SJSA1 (cell line): ENCODE measurements at regions not wholly inside any gene's neighbourhood (a gene's known extent, or its start where the extent isn't known, plus 50 kb on each side); places are given as distances from the start of the nearest gene placed in this dataset.

Source experiments
- DNase-seq, 2 experiments: peaks; one replicate each; pipeline ENCODE4 v3.0.0-alpha.2; 2015 to 2020; ENCODE audit warnings: low spot score in 2 of 2, low read depth in 1 of 2
- H3K27ac ChIP-seq: fragments of 250-450 bp; sonication (Bioruptor Pico); 2 replicates; pipeline ENCODE4 v1.5.1; 2020; ENCODE audit warnings: mild to moderate bottlenecking, moderate library complexity
- H3K27me3 ChIP-seq: fragments of 250-450 bp; sonication (Bioruptor Pico); replicated peaks from 2 replicates; pipeline ENCODE4 v1.5.1; 2020; ENCODE audit warnings: mild to moderate bottlenecking, moderate library complexity
- H3K36me3 ChIP-seq: fragments of 250-450 bp; sonication (Bioruptor Pico); 2 replicates; pipeline ENCODE4 v1.5.1; 2020; ENCODE audit warnings: mild to moderate bottlenecking
- H3K4me1 ChIP-seq: fragments of 250-450 bp; sonication (Bioruptor Pico); replicated peaks from 2 replicates; pipeline ENCODE4 v1.6.1; 2021; ENCODE audit warnings: mild to moderate bottlenecking
- H3K4me3 ChIP-seq: fragments of 250-450 bp; sonication (Bioruptor Pico); 2 replicates; pipeline ENCODE4 v1.5.1; 2020; ENCODE audit warnings: mild to moderate bottlenecking
- H3K9me3 ChIP-seq: fragments of 250-450 bp; sonication (Bioruptor Pico); replicated peaks from 2 replicates; pipeline ENCODE4 v1.5.1; 2020; ENCODE audit warnings: mild to moderate bottlenecking

GRCh38 chr4:180946188-180946587, 1297.0 kb upstream of the TENM3 start:
- Histone ChIP-seq H3K9me3 (no peaks in the 10 kb centered on the region), H3K27me3 (no peaks in the 10 kb centered on the region), H3K4me3 (no peak overlapping the region), H3K36me3 (no peaks in the 10 kb centered on the region), H3K4me1 (no peaks in the 10 kb centered on the region), H3K27ac (no peak overlapping the region)
- DNase-seq, result no peak

GRCh38 chr4:180947425-180947824, 1295.8 kb upstream of the TENM3 start:
- Histone ChIP-seq H3K4me1 (no peaks in the 10 kb centered on the region), H3K36me3 (no peaks in the 10 kb centered on the region), H3K27ac (no peak overlapping the region), H3K9me3 (no peaks in the 10 kb centered on the region), H3K27me3 (no peaks in the 10 kb centered on the region), H3K4me3 (no peak overlapping the region)
- peak in 1 of 2 experiments; percentile 45 for DNase-seq

- Histone ChIP-seq H3K4me1 (no peaks in the 10 kb centered on the region), H3K27me3 (no peaks in the 10 kb centered on the region), H3K27ac (no peak overlapping the region), H3K9me3 (no peaks in the 10 kb centered on the region), H3K36me3 (no peaks in the 10 kb centered on the region), H3K4me3 (no peak overlapping the region)
- DNase-seq, result no peak
Measured at GRCh38 chr4:180949424-180950213, 1293.6 kb upstream of the TENM3 start.

- H3K27ac ChIP-seq, result no peak overlapping the region
- H3K4me3 ChIP-seq, result no peak overlapping the region
- H3K9me3 ChIP-seq, result no peaks in the 10 kb centered on the region
- H3K4me1 ChIP-seq, result no peaks in the 10 kb centered on the region
- H3K36me3 ChIP-seq, result no peaks in the 10 kb centered on the region
- DNase-seq, result no peak
- no peaks in the 10 kb centered on the region for H3K27me3 ChIP-seq
Measured at GRCh38 chr4:180950377-180950776, 1292.8 kb upstream of the TENM3 start.

- no peaks in the 10 kb centered on the region for H3K36me3 ChIP-seq
- H3K27ac ChIP-seq, result no peak overlapping the region
- H3K4me1 ChIP-seq, result no peaks in the 10 kb centered on the region
- no peak for DNase-seq
- no peaks in the 10 kb centered on the region for H3K9me3 ChIP-seq
- H3K27me3 ChIP-seq, result no peaks in the 10 kb centered on the region
- H3K4me3 ChIP-seq, result no peak overlapping the region
Measured at GRCh38 chr4:180951312-180951711, 1291.9 kb upstream of the TENM3 start.

- Histone ChIP-seq H3K4me3 (no peak overlapping the region), H3K36me3 (no peaks in the 10 kb centered on the region), H3K9me3 (no peaks in the 10 kb centered on the region), H3K27ac (no peak overlapping the region), H3K4me1 (no peaks in the 10 kb centered on the region), H3K27me3 (no peaks in the 10 kb centered on the region)
- DNase-seq, result no peak
Measured at GRCh38 chr4:180953572-180953971, 1289.6 kb upstream of the TENM3 start.

GRCh38 chr4:180960743-180961401, 1282.3 kb upstream of the TENM3 start:
- H3K4me1 ChIP-seq, result no peaks in the 10 kb centered on the region
- no peaks in the 10 kb centered on the region for H3K27me3 ChIP-seq
- no peak overlapping the region for H3K4me3 ChIP-seq
- DNase-seq, result no peak
- H3K27ac ChIP-seq, result no peak overlapping the region
- H3K9me3 ChIP-seq, result no peaks in the 10 kb centered on the region
- H3K36me3 ChIP-seq, result no peaks in the 10 kb centered on the region

- no peak for DNase-seq
- Histone ChIP-seq H3K36me3 (no peaks in the 10 kb centered on the region), H3K4me1 (no peaks in the 10 kb centered on the region), H3K27me3 (no peaks in the 10 kb centered on the region), H3K4me3 (no peak overlapping the region), H3K27ac (no peak overlapping the region), H3K9me3 (no peaks in the 10 kb centered on the region)
Measured at GRCh38 chr4:180962268-180962667, 1280.9 kb upstream of the TENM3 start.

- H3K27ac ChIP-seq, result no peak overlapping the region
- no peak overlapping the region for H3K4me3 ChIP-seq
- no peaks in the 10 kb centered on the region for H3K36me3 ChIP-seq
- H3K27me3 ChIP-seq, result no peaks in the 10 kb centered on the region
- DNase-seq, result no peak
- no peaks in the 10 kb centered on the region for H3K9me3 ChIP-seq
- H3K4me1 ChIP-seq, result no peaks in the 10 kb centered on the region
Measured at GRCh38 chr4:180966312-180966711, 1276.9 kb upstream of the TENM3 start.

GRCh38 chr4:180967936-180968335, 1275.3 kb upstream of the TENM3 start:
- DNase-seq, result no peak
- no peaks in the 10 kb centered on the region for H3K27me3 ChIP-seq
- no peaks in the 10 kb centered on the region for H3K4me1 ChIP-seq
- H3K9me3 ChIP-seq, result no peaks in the 10 kb centered on the region
- H3K27ac ChIP-seq, result no peak overlapping the region
- no peak overlapping the region for H3K4me3 ChIP-seq
- H3K36me3 ChIP-seq, result no peaks in the 10 kb centered on the region

GRCh38 chr4:180973894-180974293, 1269.3 kb upstream of the TENM3 start:
- Histone ChIP-seq H3K4me1 (no peaks in the 10 kb centered on the region), H3K27ac (no peak overlapping the region), H3K9me3 (no peaks in the 10 kb centered on the region), H3K4me3 (no peak overlapping the region), H3K27me3 (no peaks in the 10 kb centered on the region), H3K36me3 (no peaks in the 10 kb centered on the region)
- DNase-seq, result no peak

- no peaks in the 10 kb centered on the region for H3K36me3 ChIP-seq
- no peaks in the 10 kb centered on the region for H3K27me3 ChIP-seq
- H3K4me1 ChIP-seq, result no peaks in the 10 kb centered on the region
- no peak overlapping the region for H3K27ac ChIP-seq
- no peaks in the 10 kb centered on the region for H3K9me3 ChIP-seq
- DNase-seq, result no peak
- no peak overlapping the region for H3K4me3 ChIP-seq
Measured at GRCh38 chr4:180990931-180991330, 1252.3 kb upstream of the TENM3 start.

- no peaks in the 10 kb centered on the region for H3K36me3 ChIP-seq
- no peak for DNase-seq
- H3K27me3 ChIP-seq, result no peaks in the 10 kb centered on the region
- H3K4me3 ChIP-seq, result no peak overlapping the region
- H3K27ac ChIP-seq, result no peak overlapping the region
- no peaks in the 10 kb centered on the region for H3K9me3 ChIP-seq
- H3K4me1 ChIP-seq, result no peaks in the 10 kb centered on the region
Measured at GRCh38 chr4:180993244-180993836, 1249.9 kb upstream of the TENM3 start.

GRCh38 chr4:180994722-180995121, 1248.5 kb upstream of the TENM3 start:
- H3K9me3 ChIP-seq, result no peaks in the 10 kb centered on the region
- H3K4me1 ChIP-seq, result no peaks in the 10 kb centered on the region
- H3K27me3 ChIP-seq, result no peaks in the 10 kb centered on the region
- no peak overlapping the region for H3K4me3 ChIP-seq
- no peak for DNase-seq
- H3K27ac ChIP-seq, result no peak overlapping the region
- no peaks in the 10 kb centered on the region for H3K36me3 ChIP-seq
